Thyroid gland (tissue), 4 donors: ENCODE measurements at regions not wholly inside any gene's neighbourhood (a gene's known extent, or its start where the extent isn't known, plus 50 kb on each side); places are given as distances from the start of the nearest gene placed in this dataset.

Source experiments
- CTCF ChIP-seq, 6 experiments: fragments of 200-600 bp in 3 of 6; fragments of 450-650 bp in 3 of 6; sonication (generic) in 3 of 6; IDR thresholded peaks; one replicate each; pipeline ENCODE4 v1.5.1; 2016 to 2019; ENCODE audit warnings: antibody characterized with exemption in 6 of 6, mild to moderate bottlenecking in 2 of 6, inconsistent platforms in 1 of 6, moderate library complexity in 1 of 6
- POLR2A ChIP-seq, 2 donors: fragments of 450-650 bp; IDR thresholded peaks; one replicate each; pipeline ENCODE4 v1.6.1; 2017; ENCODE audit warnings: antibody characterized with exemption in 2 of 2, mild to moderate bottlenecking in 2 of 2, moderate library complexity in 1 of 2

GRCh38 chr15:95304151-95304946 lies 1026.2 kb upstream of the NR2F2 start:
- no peak for TF ChIP-seq CTCF (IDR thresholded peaks at IDR 0.05)
- TF ChIP-seq POLR2A (IDR thresholded peaks at IDR 0.05) = peak in 1 of 2 donors; percentile 25
